Liver (tissue), 8 donors: ENCODE measurements at regions not wholly inside any gene's neighbourhood (a gene's known extent, or its start where the extent isn't known, plus 50 kb on each side); places are given as distances from the start of the nearest gene placed in this dataset.

Experiments
- DNase-seq: peaks from one replicate; pipeline ENCODE4 v3.0.0-alpha.2; 2017; ENCODE audit warnings: low spot score
- H3K27ac ChIP-seq, 2 donors: one replicate each; pipeline ENCODE4 v1.7.0; 2013; ENCODE audit warnings: inconsistent platforms in 2 of 2, low read length in 2 of 2, control low read depth in 1 of 2, low read depth in 1 of 2, mild to moderate bottlenecking in 1 of 2
- H3K27me3 ChIP-seq, 4 donors: one replicate each; pipeline versions ENCODE4 v1.6.1 to v1.7.0; 2013; ENCODE audit warnings: low read length in 3 of 4, inconsistent platforms in 1 of 4, mild to moderate bottlenecking in 1 of 4, moderate library complexity in 1 of 4; ENCODE audit not compliant: control insufficient read depth in 4 of 4, insufficient read depth in 4 of 4
- H3K36me3 ChIP-seq, 4 donors: one replicate each; pipeline versions ENCODE4 v1.6.1 to v1.7.0; 2013; ENCODE audit warnings: low read length in 3 of 4, mild to moderate bottlenecking in 3 of 4, low read depth in 1 of 4, moderate library complexity in 1 of 4; ENCODE audit not compliant: control insufficient read depth in 4 of 4, insufficient read depth in 3 of 4
- H3K4me1 ChIP-seq, 4 donors: one replicate each; pipeline versions ENCODE4 v1.6.1 to v1.7.0; 2013; ENCODE audit warnings: low read length in 3 of 4, mild to moderate bottlenecking in 3 of 4, moderate library complexity in 1 of 4; ENCODE audit not compliant: control insufficient read depth in 4 of 4, insufficient read depth in 4 of 4
- H3K4me3 ChIP-seq, 3 donors: one replicate each; pipeline versions ENCODE4 v1.6.1 to v1.7.0; 2013; ENCODE audit warnings: low read length in 3 of 3, control low read depth in 1 of 3, low read depth in 1 of 3, mild to moderate bottlenecking in 1 of 3
- H3K9ac ChIP-seq, 2 donors: one replicate each; pipeline ENCODE4 v1.7.0; 2013; ENCODE audit warnings: low read length in 2 of 2, mild to moderate bottlenecking in 2 of 2, moderate library complexity in 2 of 2, control low read depth in 1 of 2, low read depth in 1 of 2
- H3K9me3 ChIP-seq, 4 donors: one replicate each; pipeline versions ENCODE4 v1.6.1 to v1.7.0; 2013; ENCODE audit warnings: low read length in 3 of 4; ENCODE audit not compliant: control insufficient read depth in 4 of 4
- EGR1 ChIP-seq, 2 donors: IDR thresholded peaks; 2 replicates each; pipeline ENCODE4 v1.6.1; 2016 to 2018; ENCODE audit warnings: antibody characterized with exemption in 2 of 2, low read depth in 2 of 2
- FOXA2 ChIP-seq: IDR thresholded peaks from 2 replicates; pipeline ENCODE4 v1.6.1; 2016; ENCODE audit warnings: antibody characterized with exemption
- GABPA ChIP-seq, 2 donors: IDR thresholded peaks in 1 of 2; conservative IDR thresholded peaks in 1 of 2; 2 replicates each; pipeline ENCODE4 v1.6.1; 2016; ENCODE audit warnings: antibody characterized with exemption in 2 of 2, mild to moderate bottlenecking in 1 of 2, moderate library complexity in 1 of 2
- HNF4A ChIP-seq, 2 donors: conservative IDR thresholded peaks; 2 replicates each; pipeline ENCODE4 v1.6.1; 2016; ENCODE audit warnings: antibody characterized with exemption in 2 of 2, mild to moderate bottlenecking in 2 of 2
- HNF4G ChIP-seq: IDR thresholded peaks from 2 replicates; pipeline ENCODE4 v1.6.1; 2016; ENCODE audit warnings: antibody characterized with exemption
- JUND ChIP-seq, 2 donors: IDR thresholded peaks; 2 replicates each; pipeline ENCODE4 v1.6.1; 2016; ENCODE audit warnings: antibody characterized with exemption in 2 of 2
- NR2F2 ChIP-seq: IDR thresholded peaks from 2 replicates; pipeline ENCODE4 v1.6.1; 2016; ENCODE audit warnings: antibody characterized with exemption
- SP1 ChIP-seq: IDR thresholded peaks from 2 replicates; pipeline ENCODE4 v1.6.1; 2018; ENCODE audit warnings: antibody characterized with exemption, mild to moderate bottlenecking
- TAF1 ChIP-seq: conservative IDR thresholded peaks from 2 replicates; pipeline ENCODE4 v1.6.1; 2016; ENCODE audit warnings: antibody characterized with exemption, mild to moderate bottlenecking
- WGBS: extraction: QIAGEN DNeasy Blood & Tissue Kit; methylation state at CpG from one replicate; pipeline ENCODE4 v1.1.7; 2013; 5-methylcytosine and 5-hydroxymethylcytosine counted together
- TF ChIP-seq, protein P1 (sequence below): IDR thresholded peaks from 2 replicates; pipeline ENCODE4 v1.6.1; 2016; ENCODE audit warnings: antibody characterized with exemption
- TF ChIP-seq, protein P2 (sequence below): IDR thresholded peaks from 2 replicates; pipeline ENCODE4 v1.6.1; 2016; ENCODE audit warnings: antibody characterized with exemption, mild to moderate bottlenecking
- TF ChIP-seq, protein P3 (sequence below): fragments of 150-350 bp; IDR thresholded peaks from 2 replicates; pipeline ENCODE4 v1.5.1; 2017; ENCODE audit warnings: improper control_type of control experiment, low read depth, low read length; ENCODE audit not compliant: missing input control
- donor health status: healthy.
- donor health status: healthy.
- donor health status: healthy.
- donor health status: healthy.
- donor health status: healthy.

DNA sequence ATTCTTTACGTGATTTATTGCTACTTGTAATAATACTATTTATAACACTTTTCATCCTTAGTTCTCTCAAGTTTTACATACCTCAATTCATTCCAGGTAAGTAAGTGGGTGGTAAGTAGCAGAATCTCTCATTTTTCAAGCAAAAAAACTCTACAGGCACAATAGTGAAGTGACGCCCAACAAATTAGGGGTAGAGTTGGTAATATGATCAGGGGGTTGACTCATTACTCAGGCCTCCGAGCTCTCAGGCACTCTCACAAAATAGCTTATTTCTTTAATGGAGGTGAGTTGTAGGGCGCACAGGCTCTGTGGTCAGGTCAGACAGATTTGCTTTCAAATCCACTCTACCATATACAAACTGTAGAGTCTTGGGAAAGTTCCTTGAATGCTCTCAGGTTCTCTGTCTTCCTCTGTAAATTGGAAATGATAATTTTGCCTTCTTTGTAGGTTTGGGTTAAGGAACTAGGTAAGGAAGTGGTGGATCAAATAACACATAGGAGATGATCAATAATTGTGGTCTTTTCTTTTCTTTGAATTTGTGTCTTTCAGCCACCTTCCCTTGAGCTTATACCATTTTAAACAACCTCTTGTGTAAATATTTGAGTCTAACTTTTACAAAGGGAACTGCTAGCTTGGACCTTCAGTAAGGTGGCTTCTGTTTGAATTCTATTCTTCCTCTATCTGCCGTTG is 134.9 kb upstream of the LEF1 start:
- H3K4me1 ChIP-seq = no peaks in the 10 kb centered on the region
- TF ChIP-seq FOXA2 (no peak), GABPA (IDR thresholded peaks at IDR 0.05 in 1 of 2, conservative IDR thresholded peaks at IDR 0.05 in 1 of 2) (no peak), JUND (IDR thresholded peaks at IDR 0.05) (no peak), NR2F2 (no peak), SP1 (no peak), EGR1 (IDR thresholded peaks at IDR 0.05; ENCODE audit: low read depth in 2 of 2) (no peak)
- TF ChIP-seq, protein P1, sequence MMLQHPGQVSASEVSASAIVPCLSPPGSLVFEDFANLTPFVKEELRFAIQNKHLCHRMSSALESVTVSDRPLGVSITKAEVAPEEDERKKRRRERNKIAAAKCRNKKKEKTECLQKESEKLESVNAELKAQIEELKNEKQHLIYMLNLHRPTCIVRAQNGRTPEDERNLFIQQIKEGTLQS = no peak
- TF ChIP-seq, protein P2, sequence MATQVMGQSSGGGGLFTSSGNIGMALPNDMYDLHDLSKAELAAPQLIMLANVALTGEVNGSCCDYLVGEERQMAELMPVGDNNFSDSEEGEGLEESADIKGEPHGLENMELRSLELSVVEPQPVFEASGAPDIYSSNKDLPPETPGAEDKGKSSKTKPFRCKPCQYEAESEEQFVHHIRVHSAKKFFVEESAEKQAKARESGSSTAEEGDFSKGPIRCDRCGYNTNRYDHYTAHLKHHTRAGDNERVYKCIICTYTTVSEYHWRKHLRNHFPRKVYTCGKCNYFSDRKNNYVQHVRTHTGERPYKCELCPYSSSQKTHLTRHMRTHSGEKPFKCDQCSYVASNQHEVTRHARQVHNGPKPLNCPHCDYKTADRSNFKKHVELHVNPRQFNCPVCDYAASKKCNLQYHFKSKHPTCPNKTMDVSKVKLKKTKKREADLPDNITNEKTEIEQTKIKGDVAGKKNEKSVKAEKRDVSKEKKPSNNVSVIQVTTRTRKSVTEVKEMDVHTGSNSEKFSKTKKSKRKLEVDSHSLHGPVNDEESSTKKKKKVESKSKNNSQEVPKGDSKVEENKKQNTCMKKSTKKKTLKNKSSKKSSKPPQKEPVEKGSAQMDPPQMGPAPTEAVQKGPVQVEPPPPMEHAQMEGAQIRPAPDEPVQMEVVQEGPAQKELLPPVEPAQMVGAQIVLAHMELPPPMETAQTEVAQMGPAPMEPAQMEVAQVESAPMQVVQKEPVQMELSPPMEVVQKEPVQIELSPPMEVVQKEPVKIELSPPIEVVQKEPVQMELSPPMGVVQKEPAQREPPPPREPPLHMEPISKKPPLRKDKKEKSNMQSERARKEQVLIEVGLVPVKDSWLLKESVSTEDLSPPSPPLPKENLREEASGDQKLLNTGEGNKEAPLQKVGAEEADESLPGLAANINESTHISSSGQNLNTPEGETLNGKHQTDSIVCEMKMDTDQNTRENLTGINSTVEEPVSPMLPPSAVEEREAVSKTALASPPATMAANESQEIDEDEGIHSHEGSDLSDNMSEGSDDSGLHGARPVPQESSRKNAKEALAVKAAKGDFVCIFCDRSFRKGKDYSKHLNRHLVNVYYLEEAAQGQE = no peak
- no peak overlapping the region for H3K9ac ChIP-seq
- no peaks in the 10 kb centered on the region for H3K27me3 ChIP-seq
- H3K4me3 ChIP-seq = no peak overlapping the region
- DNase-seq = no peak
- no peaks in the 10 kb centered on the region for H3K9me3 ChIP-seq
- 66% methylated on average over 5 of the region's 5 CpGs for WGBS
- no peak overlapping the region for H3K27ac ChIP-seq
- H3K36me3 ChIP-seq = no peaks in the 10 kb centered on the region

DNA sequence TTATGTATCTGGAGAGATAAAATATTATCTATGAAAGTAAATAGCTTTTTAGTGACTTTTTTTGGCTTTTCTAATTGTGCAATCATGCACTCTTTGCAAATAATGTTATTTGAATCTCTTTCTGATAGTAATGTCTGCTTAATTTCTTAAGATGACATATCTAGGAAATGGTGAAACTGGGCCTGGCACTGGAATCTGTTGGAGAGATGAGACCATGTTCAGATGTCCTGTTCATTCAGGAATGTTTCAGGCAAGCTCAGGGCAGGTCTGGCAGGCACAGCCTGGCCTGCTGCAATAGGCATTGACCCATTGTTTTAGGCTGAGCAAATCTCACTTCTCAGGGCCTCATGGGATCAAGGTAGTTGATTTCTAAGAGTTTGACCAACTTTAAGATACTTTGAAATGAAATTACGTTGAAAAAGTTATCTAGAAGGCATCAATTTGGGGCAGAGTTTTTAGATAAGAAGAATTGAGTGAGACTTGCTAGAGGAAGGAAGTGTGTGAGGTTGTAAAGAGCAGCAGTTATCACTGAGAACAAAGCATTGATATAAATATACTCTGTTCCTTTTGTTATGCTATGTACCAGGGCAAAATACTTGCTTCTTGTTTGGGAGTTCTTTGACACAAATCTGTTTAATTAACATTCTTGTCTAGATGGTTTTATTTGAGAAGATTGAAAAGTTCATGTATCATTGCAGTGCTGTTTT is 133.0 kb upstream of the LEF1 start:
- Histone ChIP-seq H3K9ac (no peak overlapping the region), H3K4me3 (no peak overlapping the region), H3K27me3 (no peaks in the 10 kb centered on the region), H3K9me3 (no peaks in the 10 kb centered on the region), H3K4me1 (no peaks in the 10 kb centered on the region), H3K36me3 (no peaks in the 10 kb centered on the region), H3K27ac (no peak overlapping the region)
- 22% methylated on average over 1 of the region's 1 CpG for WGBS
- DNase-seq = no peak
- TF ChIP-seq TAF1 = no peak
- no peak for TF ChIP-seq NR2F2
- TF ChIP-seq, protein P2 = no peak
- TF ChIP-seq, protein P3, sequence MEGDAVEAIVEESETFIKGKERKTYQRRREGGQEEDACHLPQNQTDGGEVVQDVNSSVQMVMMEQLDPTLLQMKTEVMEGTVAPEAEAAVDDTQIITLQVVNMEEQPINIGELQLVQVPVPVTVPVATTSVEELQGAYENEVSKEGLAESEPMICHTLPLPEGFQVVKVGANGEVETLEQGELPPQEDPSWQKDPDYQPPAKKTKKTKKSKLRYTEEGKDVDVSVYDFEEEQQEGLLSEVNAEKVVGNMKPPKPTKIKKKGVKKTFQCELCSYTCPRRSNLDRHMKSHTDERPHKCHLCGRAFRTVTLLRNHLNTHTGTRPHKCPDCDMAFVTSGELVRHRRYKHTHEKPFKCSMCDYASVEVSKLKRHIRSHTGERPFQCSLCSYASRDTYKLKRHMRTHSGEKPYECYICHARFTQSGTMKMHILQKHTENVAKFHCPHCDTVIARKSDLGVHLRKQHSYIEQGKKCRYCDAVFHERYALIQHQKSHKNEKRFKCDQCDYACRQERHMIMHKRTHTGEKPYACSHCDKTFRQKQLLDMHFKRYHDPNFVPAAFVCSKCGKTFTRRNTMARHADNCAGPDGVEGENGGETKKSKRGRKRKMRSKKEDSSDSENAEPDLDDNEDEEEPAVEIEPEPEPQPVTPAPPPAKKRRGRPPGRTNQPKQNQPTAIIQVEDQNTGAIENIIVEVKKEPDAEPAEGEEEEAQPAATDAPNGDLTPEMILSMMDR = no peak
- TF ChIP-seq HNF4G = no peak
- TF ChIP-seq HNF4A (conservative IDR thresholded peaks at IDR 0.05) = no peak
- no peak for TF ChIP-seq GABPA (IDR thresholded peaks at IDR 0.05 in 1 of 2, conservative IDR thresholded peaks at IDR 0.05 in 1 of 2)
